GM23338 (cell line): ENCODE measurements at regions not wholly inside any gene's neighbourhood (a gene's known extent, or its start where the extent isn't known, plus 50 kb on each side); places are given as distances from the start of the nearest gene placed in this dataset.

ENCODE experiments used
- ATAC-seq: fragments of 200-7000 bp; cut with Tn5 transposase; 3 replicates; pipeline ENCODE4 v1.9.1; 2020
- DNase-seq: peaks from one replicate; pipeline ENCODE4 v3.0.0-alpha.2; 2015; ENCODE audit warnings: low spot score
- H2AFZ ChIP-seq: fragments of 200-600 bp; sonication (generic); 2 replicates; pipeline ENCODE4 v1.8.0; 2016; ENCODE audit warnings: antibody characterized with exemption, mild to moderate bottlenecking, moderate library complexity
- H3F3A ChIP-seq: fragments of 200-600 bp; sonication (generic); replicated peaks from 2 replicates; pipeline ENCODE4 v1.8.0; 2017; ENCODE audit warnings: antibody characterized with exemption, mixed run types, low read depth
- H3K27ac ChIP-seq: fragments of 200-600 bp; sonication (generic); 2 replicates; pipeline ENCODE4 v1.6.1; 2016; ENCODE audit warnings: low read depth
- H3K27me3 ChIP-seq: fragments of 200-600 bp; sonication (generic); 2 replicates; pipeline ENCODE4 v1.8.0; 2016; ENCODE audit warnings: mild to moderate bottlenecking, mixed run types, moderate library complexity; ENCODE audit not compliant: insufficient read depth
- H3K36me3 ChIP-seq: fragments of 200-600 bp; sonication (generic); 2 replicates; pipeline ENCODE4 v1.8.0; 2016; ENCODE audit warnings: mild to moderate bottlenecking; ENCODE audit not compliant: insufficient read depth
- H3K4me1 ChIP-seq: fragments of 200-600 bp; sonication (generic); 2 replicates; pipeline ENCODE4 v1.8.0; 2016; ENCODE audit warnings: mild to moderate bottlenecking, moderate library complexity; ENCODE audit not compliant: insufficient read depth
- H3K4me2 ChIP-seq: fragments of 200-600 bp; sonication (generic); 2 replicates; pipeline ENCODE4 v1.7.1; 2017; ENCODE audit warnings: mixed run types
- H3K4me3 ChIP-seq: fragments of 200-600 bp; sonication (generic); 2 replicates; pipeline ENCODE4 v1.6.1; 2016; ENCODE audit warnings: mixed run types
- H3K79me2 ChIP-seq: fragments of 200-600 bp; sonication (generic); replicated peaks from 2 replicates; pipeline ENCODE4 v1.8.0; 2017; ENCODE audit warnings: mild to moderate bottlenecking; ENCODE audit not compliant: insufficient read depth
- H3K9me2 ChIP-seq: fragments of 200-600 bp; sonication (generic); 2 replicates; pipeline ENCODE4 v1.8.0; 2017; ENCODE audit not compliant: insufficient read depth
- H4K20me1 ChIP-seq: fragments of 200-600 bp; sonication (generic); replicated peaks from 2 replicates; pipeline ENCODE4 v1.8.0; 2017; ENCODE audit warnings: mild to moderate bottlenecking; ENCODE audit not compliant: insufficient read depth
- H3K27ac Mint-ChIP-seq: 2 replicates; pipeline ENCODE4 v1.8.0; 2020; ENCODE audit warnings: inconsistent platforms, mild to moderate bottlenecking, moderate library complexity, mixed read lengths
- H3K27me3 Mint-ChIP-seq: 3 replicates; pipeline ENCODE4 v1.8.0; 2022; ENCODE audit warnings: low read depth, mild to moderate bottlenecking, moderate library complexity, mixed read lengths, inconsistent platforms; ENCODE audit not compliant: insufficient read depth, poor library complexity
- H3K36me3 Mint-ChIP-seq: 3 replicates; pipeline ENCODE4 v1.8.0; 2021; ENCODE audit warnings: low read depth, mild to moderate bottlenecking, inconsistent platforms, moderate library complexity, mixed read lengths
- H3K4me1 Mint-ChIP-seq: 3 replicates; pipeline ENCODE4 v1.8.0; 2020; ENCODE audit warnings: mild to moderate bottlenecking, inconsistent platforms, mixed read lengths
- H3K4me3 Mint-ChIP-seq: 3 replicates; pipeline ENCODE4 v1.8.0; 2021; ENCODE audit warnings: moderate library complexity, mild to moderate bottlenecking, inconsistent platforms, mixed read lengths
- H3K9me3 Mint-ChIP-seq: 3 replicates; pipeline ENCODE4 v1.8.0; 2020; ENCODE audit warnings: moderate library complexity, mild to moderate bottlenecking, inconsistent platforms, mixed read lengths
- CREB1 ChIP-seq: fragments of 250-450 bp; sonication (Bioruptor Pico); IDR thresholded peaks from 2 replicates; pipeline ENCODE4 v1.5.0; 2020; ENCODE audit warnings: low read depth, mild to moderate bottlenecking, moderate library complexity
- EZH2 ChIP-seq: fragments of 200-600 bp; sonication (generic); IDR thresholded peaks from one replicate; pipeline ENCODE4 v1.8.0; 2017; ENCODE audit warnings: antibody characterized with exemption, mild to moderate bottlenecking, low read depth; ENCODE audit not compliant: unreplicated experiment
- EZH2phosphoT487 ChIP-seq: fragments of 200-600 bp; sonication (generic); IDR thresholded peaks from one replicate; pipeline ENCODE4 v1.8.1; 2018; ENCODE audit warnings: antibody characterized with exemption; ENCODE audit not compliant: unreplicated experiment
- JUNB ChIP-seq: IDR thresholded peaks from one replicate; pipeline ENCODE4 v1.6.1; 2016; ENCODE audit warnings: antibody characterized with exemption; ENCODE audit not compliant: unreplicated experiment
- POLR2AphosphoS5 ChIP-seq: IDR thresholded peaks from 2 replicates; pipeline ENCODE4 v1.6.1; 2016; ENCODE audit warnings: antibody characterized with exemption, low read depth
- STAT1 ChIP-seq: IDR thresholded peaks from one replicate; pipeline ENCODE4 v1.6.1; 2016; ENCODE audit warnings: antibody characterized with exemption; ENCODE audit not compliant: unreplicated experiment
- TF ChIP-seq, protein P1 (sequence below): IDR thresholded peaks from 2 replicates; pipeline ENCODE4 v1.6.1; 2016; ENCODE audit warnings: antibody characterized with exemption
- TF ChIP-seq, protein P2 (sequence below): fragments of 250-450 bp; sonication (Bioruptor Pico); IDR thresholded peaks from 2 replicates; pipeline ENCODE4 v1.5.0; 2020; ENCODE audit warnings: mild to moderate bottlenecking, moderate library complexity
- TF ChIP-seq, protein P3 (sequence below): IDR thresholded peaks from one replicate; pipeline ENCODE4 v1.6.1; 2018; ENCODE audit warnings: antibody characterized with exemption; ENCODE audit not compliant: unreplicated experiment

DNA sequence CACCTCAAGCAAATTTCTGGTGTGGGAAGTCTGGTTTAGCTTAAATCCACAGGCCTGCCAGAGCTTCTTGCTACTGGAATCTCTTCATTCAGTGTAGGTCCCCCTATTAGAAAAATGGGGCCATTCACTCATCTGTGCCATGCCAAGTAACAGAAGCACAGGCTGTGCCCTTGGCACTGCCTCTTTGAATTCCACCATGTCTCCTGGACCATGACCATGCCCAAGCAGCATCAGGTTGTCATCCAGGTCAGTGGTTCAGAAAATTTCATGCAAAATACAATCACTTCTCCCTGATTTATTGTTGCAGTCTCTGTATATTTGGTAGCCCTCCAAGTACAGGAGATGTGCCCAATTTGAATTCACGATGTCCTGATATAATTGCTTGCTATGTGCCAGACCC is 602.1 kb upstream of the ZNF385D start:
- Mint-ChIP-seq H3K27ac (no peak overlapping the region), H3K9me3 (no peaks in the 10 kb centered on the region), H3K4me1 (no peaks in the 10 kb centered on the region), H3K27me3 (no peaks in the 10 kb centered on the region), H3K4me3 (no peak overlapping the region), H3K36me3 (no peaks in the 10 kb centered on the region)
- Histone ChIP-seq H3K9me2 (no peaks in the 10 kb centered on the region), H3K27ac (no peak overlapping the region), H3K79me2 (no peaks in the 10 kb centered on the region), H3K36me3 (no peaks in the 10 kb centered on the region), H3K27me3 (no peaks in the 10 kb centered on the region), H3F3A (no peaks in the 10 kb centered on the region), H2AFZ (no peak overlapping the region), H4K20me1 (no peaks in the 10 kb centered on the region), H3K4me3 (no peak overlapping the region), H3K4me2 (no peak overlapping the region), H3K4me1 (no peaks in the 10 kb centered on the region)
- ATAC-seq, result no peak
- DNase-seq, result no peak
- TF ChIP-seq, protein P1, sequence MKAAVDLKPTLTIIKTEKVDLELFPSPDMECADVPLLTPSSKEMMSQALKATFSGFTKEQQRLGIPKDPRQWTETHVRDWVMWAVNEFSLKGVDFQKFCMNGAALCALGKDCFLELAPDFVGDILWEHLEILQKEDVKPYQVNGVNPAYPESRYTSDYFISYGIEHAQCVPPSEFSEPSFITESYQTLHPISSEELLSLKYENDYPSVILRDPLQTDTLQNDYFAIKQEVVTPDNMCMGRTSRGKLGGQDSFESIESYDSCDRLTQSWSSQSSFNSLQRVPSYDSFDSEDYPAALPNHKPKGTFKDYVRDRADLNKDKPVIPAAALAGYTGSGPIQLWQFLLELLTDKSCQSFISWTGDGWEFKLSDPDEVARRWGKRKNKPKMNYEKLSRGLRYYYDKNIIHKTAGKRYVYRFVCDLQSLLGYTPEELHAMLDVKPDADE, result no peak
- TF ChIP-seq EZH2 (no peak), JUNB (no peak), POLR2AphosphoS5 (no peak)

DNA sequence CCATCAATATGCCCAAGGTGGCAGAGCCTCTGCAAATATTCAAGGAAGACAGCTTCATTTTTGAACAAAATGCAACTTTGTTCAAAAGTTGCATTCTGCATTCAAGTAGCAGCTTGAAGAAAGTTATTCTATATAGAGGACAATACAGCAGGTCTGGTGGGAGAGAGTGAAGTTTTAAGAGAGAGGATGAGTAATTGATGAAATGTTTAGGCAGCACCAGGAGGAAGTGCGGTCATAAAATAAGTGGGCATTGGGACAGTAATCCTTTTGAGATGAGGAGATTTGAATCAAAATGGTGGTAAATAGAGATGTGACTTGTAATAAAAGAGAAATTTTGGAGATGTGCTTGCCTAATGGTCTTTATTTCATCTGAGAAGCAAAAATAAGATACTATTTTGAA is 607.3 kb upstream of the ZNF385D start:
- ATAC-seq, result no peak
- TF ChIP-seq, protein P1, result no peak
- no peak for TF ChIP-seq STAT1
- no peak for TF ChIP-seq EZH2
- TF ChIP-seq, protein P2, sequence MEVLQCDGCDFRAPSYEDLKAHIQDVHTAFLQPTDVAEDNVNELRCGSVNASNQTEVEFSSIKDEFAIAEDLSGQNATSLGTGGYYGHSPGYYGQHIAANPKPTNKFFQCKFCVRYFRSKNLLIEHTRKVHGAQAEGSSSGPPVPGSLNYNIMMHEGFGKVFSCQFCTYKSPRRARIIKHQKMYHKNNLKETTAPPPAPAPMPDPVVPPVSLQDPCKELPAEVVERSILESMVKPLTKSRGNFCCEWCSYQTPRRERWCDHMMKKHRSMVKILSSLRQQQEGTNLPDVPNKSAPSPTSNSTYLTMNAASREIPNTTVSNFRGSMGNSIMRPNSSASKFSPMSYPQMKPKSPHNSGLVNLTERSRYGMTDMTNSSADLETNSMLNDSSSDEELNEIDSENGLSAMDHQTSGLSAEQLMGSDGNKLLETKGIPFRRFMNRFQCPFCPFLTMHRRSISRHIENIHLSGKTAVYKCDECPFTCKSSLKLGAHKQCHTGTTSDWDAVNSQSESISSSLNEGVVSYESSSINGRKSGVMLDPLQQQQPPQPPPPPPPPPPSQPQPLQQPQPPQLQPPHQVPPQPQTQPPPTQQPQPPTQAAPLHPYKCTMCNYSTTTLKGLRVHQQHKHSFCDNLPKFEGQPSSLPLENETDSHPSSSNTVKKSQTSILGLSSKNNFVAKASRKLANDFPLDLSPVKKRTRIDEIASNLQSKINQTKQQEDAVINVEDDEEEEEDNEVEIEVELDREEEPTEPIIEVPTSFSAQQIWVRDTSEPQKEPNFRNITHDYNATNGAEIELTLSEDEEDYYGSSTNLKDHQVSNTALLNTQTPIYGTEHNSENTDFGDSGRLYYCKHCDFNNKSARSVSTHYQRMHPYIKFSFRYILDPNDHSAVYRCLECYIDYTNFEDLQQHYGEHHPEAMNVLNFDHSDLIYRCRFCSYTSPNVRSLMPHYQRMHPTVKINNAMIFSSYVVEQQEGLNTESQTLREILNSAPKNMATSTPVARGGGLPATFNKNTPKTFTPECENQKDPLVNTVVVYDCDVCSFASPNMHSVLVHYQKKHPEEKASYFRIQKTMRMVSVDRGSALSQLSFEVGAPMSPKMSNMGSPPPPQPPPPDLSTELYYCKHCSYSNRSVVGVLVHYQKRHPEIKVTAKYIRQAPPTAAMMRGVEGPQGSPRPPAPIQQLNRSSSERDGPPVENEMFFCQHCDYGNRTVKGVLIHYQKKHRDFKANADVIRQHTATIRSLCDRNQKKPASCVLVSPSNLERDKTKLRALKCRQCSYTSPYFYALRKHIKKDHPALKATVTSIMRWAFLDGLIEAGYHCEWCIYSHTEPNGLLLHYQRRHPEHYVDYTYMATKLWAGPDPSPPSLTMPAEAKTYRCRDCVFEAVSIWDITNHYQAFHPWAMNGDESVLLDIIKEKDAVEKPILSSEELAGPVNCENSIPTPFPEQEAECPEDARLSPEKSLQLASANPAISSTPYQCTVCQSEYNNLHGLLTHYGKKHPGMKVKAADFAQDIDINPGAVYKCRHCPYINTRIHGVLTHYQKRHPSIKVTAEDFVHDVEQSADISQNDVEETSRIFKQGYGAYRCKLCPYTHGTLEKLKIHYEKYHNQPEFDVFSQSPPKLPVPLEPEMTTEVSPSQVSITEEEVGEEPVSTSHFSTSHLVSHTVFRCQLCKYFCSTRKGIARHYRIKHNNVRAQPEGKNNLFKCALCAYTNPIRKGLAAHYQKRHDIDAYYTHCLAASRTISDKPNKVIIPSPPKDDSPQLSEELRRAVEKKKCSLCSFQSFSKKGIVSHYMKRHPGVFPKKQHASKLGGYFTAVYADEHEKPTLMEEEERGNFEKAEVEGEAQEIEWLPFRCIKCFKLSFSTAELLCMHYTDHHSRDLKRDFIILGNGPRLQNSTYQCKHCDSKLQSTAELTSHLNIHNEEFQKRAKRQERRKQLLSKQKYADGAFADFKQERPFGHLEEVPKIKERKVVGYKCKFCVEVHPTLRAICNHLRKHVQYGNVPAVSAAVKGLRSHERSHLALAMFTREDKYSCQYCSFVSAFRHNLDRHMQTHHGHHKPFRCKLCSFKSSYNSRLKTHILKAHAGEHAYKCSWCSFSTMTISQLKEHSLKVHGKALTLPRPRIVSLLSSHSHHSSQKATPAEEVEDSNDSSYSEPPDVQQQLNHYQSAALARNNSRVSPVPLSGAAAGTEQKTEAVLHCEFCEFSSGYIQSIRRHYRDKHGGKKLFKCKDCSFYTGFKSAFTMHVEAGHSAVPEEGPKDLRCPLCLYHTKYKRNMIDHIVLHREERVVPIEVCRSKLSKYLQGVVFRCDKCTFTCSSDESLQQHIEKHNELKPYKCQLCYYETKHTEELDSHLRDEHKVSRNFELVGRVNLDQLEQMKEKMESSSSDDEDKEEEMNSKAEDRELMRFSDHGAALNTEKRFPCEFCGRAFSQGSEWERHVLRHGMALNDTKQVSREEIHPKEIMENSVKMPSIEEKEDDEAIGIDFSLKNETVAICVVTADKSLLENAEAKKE (CRISPR knock-in tag), result no peak
- no peak for TF ChIP-seq CREB1
- no peak for TF ChIP-seq POLR2AphosphoS5
- no peak for TF ChIP-seq EZH2phosphoT487
- TF ChIP-seq, protein P3, sequence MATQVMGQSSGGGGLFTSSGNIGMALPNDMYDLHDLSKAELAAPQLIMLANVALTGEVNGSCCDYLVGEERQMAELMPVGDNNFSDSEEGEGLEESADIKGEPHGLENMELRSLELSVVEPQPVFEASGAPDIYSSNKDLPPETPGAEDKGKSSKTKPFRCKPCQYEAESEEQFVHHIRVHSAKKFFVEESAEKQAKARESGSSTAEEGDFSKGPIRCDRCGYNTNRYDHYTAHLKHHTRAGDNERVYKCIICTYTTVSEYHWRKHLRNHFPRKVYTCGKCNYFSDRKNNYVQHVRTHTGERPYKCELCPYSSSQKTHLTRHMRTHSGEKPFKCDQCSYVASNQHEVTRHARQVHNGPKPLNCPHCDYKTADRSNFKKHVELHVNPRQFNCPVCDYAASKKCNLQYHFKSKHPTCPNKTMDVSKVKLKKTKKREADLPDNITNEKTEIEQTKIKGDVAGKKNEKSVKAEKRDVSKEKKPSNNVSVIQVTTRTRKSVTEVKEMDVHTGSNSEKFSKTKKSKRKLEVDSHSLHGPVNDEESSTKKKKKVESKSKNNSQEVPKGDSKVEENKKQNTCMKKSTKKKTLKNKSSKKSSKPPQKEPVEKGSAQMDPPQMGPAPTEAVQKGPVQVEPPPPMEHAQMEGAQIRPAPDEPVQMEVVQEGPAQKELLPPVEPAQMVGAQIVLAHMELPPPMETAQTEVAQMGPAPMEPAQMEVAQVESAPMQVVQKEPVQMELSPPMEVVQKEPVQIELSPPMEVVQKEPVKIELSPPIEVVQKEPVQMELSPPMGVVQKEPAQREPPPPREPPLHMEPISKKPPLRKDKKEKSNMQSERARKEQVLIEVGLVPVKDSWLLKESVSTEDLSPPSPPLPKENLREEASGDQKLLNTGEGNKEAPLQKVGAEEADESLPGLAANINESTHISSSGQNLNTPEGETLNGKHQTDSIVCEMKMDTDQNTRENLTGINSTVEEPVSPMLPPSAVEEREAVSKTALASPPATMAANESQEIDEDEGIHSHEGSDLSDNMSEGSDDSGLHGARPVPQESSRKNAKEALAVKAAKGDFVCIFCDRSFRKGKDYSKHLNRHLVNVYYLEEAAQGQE, result no peak

More for the DNA sequence above, 607.3 kb upstream of the ZNF385D start:
- no peak overlapping the region for H3K4me3 ChIP-seq
- no peaks in the 10 kb centered on the region for H3K27me3 ChIP-seq
- H3K9me2 ChIP-seq, result no peaks in the 10 kb centered on the region
- H3K4me1 Mint-ChIP-seq, result no peaks in the 10 kb centered on the region
- H3K27ac Mint-ChIP-seq, result no peak overlapping the region
- no peaks in the 10 kb centered on the region for H4K20me1 ChIP-seq
- H3K27ac ChIP-seq, result no peak overlapping the region
- no peaks in the 10 kb centered on the region for H3K4me1 ChIP-seq
- H3K79me2 ChIP-seq, result no peaks in the 10 kb centered on the region
- H3F3A ChIP-seq, result no peaks in the 10 kb centered on the region
- DNase-seq, result no peak
- no peak overlapping the region for H3K4me2 ChIP-seq
- H3K36me3 Mint-ChIP-seq, result no peaks in the 10 kb centered on the region
- H2AFZ ChIP-seq, result no peak overlapping the region
- no peaks in the 10 kb centered on the region for H3K9me3 Mint-ChIP-seq
- no peak overlapping the region for H3K4me3 Mint-ChIP-seq
- no peaks in the 10 kb centered on the region for H3K27me3 Mint-ChIP-seq
- no peaks in the 10 kb centered on the region for H3K36me3 ChIP-seq
